Upper lobe of right lung (tissue), 1 donor: ENCODE measurements at regions not wholly inside any gene's neighbourhood (a gene's known extent, or its start where the extent isn't known, plus 50 kb on each side); places are given as distances from the start of the nearest gene placed in this dataset.

Experiments used
- ATAC-seq: fragments of 200-7000 bp; cut with Tn5 transposase; one replicate; pipeline ENCODE4 v1.9.1; 2020; ENCODE audit warnings: mild to moderate bottlenecking, moderate library complexity
- DNase-seq: peaks from one replicate; pipeline ENCODE4 v3.0.0-alpha.2; 2020
- H3K27ac ChIP-seq: fragments of 200-600 bp; one replicate; pipeline ENCODE4 v1.8.0; 2022
- H3K27me3 ChIP-seq: fragments of 200-600 bp; one replicate; pipeline ENCODE4 v1.8.0; 2022; ENCODE audit warnings: mild to moderate bottlenecking
- H3K36me3 ChIP-seq: fragments of 200-600 bp; one replicate; pipeline ENCODE4 v1.8.0; 2022
- H3K4me1 ChIP-seq: fragments of 200-600 bp; one replicate; pipeline ENCODE4 v1.8.0; 2022
- H3K4me3 ChIP-seq: fragments of 200-600 bp; one replicate; pipeline ENCODE4 v1.8.0; 2022; ENCODE audit warnings: mild to moderate bottlenecking
- H3K9me3 ChIP-seq: fragments of 200-600 bp; one replicate; pipeline ENCODE4 v1.8.0; 2022
- CTCF ChIP-seq: fragments of 200-600 bp; IDR thresholded peaks from one replicate; pipeline ENCODE4 v1.8.0; 2022; ENCODE audit warnings: antibody characterized with exemption
- intact Hi-C: fragments of 100-400 bp; cut with DNase I; formaldehyde crosslinking; loops from one replicate; pipeline ENCODE4 v1.11.0; 2022
- donor health status: DM: no; HTN: yes; CAD: no; lungs with severe emphysema.

- no peak overlapping the region for H3K4me3 ChIP-seq
- no peak for TF ChIP-seq CTCF
- intact Hi-C loops = no loop called here
- no peaks in the 10 kb centered on the region for H3K9me3 ChIP-seq
- DNase-seq (no peak), ATAC-seq (peak; percentile 42)
- H3K27ac ChIP-seq = peak overlapping the region; percentile 55
- H3K27me3 ChIP-seq = no peaks in the 10 kb centered on the region
- H3K36me3 ChIP-seq = no peaks in the 10 kb centered on the region
- peaks cover 16% of the 10 kb centered on the region for H3K4me1 ChIP-seq
Observed at GRCh38 chr12:64998371-64999147, 122.5 kb downstream of the WIF1 start.

DNA sequence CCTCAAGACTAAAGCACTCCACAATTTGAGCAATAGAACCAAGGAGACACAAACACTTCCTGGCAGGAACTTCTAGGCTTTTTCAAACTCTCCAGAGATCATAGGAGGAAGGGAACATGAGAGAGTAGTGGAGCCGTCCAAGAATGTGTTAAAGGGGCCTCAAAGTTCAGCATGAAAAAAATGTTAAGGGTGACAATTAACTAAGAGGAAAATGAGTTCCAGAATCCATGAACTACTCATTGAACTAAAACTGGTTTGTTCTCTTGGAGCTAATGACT, 122.0 kb downstream of the WIF1 start:
- Histone ChIP-seq H3K36me3 (no peaks in the 10 kb centered on the region), H3K27me3 (no peaks in the 10 kb centered on the region), H3K9me3 (no peaks in the 10 kb centered on the region), H3K27ac (no peak overlapping the region), H3K4me1 (peaks cover 16% of the 10 kb centered on the region), H3K4me3 (no peak overlapping the region)
- no peak for DNase-seq
- peak; percentile 66 for ATAC-seq
- intact Hi-C loops = no loop called here
- no peak for TF ChIP-seq CTCF
